ENCODE measurements at regions not wholly inside any gene's neighbourhood (a gene's known extent, or its start where the extent isn't known, plus 50 kb on each side); places are given as distances from the start of the nearest gene placed in this dataset.

GRCh38 chr15:29880341-29880740 lies 58.1 kb upstream of the TJP1 start:
- H3K27ac ChIP-seq: no peak overlapping the region
- no peak overlapping the region for H3K4me3 ChIP-seq
- H3K36me3 ChIP-seq: no peaks in the 10 kb centered on the region
- intact Hi-C loops (cut with DNase I; ENCODE audit: low total_unique reads) (no loop called here), in situ Hi-C loops (cut with MboI; ENCODE audit: low pct_ligation_motif_present in 1 of 4, low pct_unique_long_range_greater_than_20kb in 1 of 4, low sequenced_read_pairs in 3 of 4) (no loop called here)
- H3K27me3 ChIP-seq: no peaks in the 10 kb centered on the region
- H3K4me1 ChIP-seq: peaks cover 0 to 13% (median 2%) of the 10 kb centered on the region in 4 donors
- WGBS, 2 donors (ENCODE audit: low coverage in 1 of 2): 70 to 72% methylated on average over 3 of the region's 3 CpGs
- H3K9me3 ChIP-seq: no peaks in the 10 kb centered on the region
- DNase-seq: no peak
- TF ChIP-seq EP300 (IDR thresholded peaks at IDR 0.05; ENCODE audit: low read depth) (no peak), POLR2AphosphoS5 (IDR thresholded peaks at IDR 0.05) (no peak)

DNA sequence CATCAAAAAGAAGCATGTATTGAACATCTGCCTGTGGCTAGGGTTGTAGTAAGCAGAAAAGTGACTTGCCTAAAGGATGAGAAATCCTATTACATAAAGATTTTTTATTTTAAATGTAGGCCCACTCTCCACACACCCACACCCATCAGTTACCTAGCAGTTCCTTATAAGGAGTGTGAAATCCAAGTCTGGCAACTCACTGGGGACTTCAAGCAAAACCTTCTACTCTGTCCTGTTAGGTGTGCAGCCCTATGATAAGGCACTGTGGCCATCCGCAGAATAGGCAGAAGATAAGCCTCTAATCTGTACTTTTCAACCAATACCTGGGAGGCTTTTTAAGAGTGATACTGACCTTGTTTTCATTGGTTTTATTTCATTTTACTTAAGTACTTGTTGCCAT lies 52.7 kb upstream of the TJP1 start:
- Histone ChIP-seq H3K9me3 (no peaks in the 10 kb centered on the region), H3K36me3 (no peaks in the 10 kb centered on the region), H3K4me3 (no peak overlapping the region), H3K4me1 (peaks cover 0 to 7% (median 0%) of the 10 kb centered on the region in 4 donors), H3K27me3 (no peaks in the 10 kb centered on the region), H3K27ac (no peak overlapping the region)
- no peak for DNase-seq
- intact Hi-C loops (cut with DNase I; ENCODE audit: low total_unique reads) (no loop called here), in situ Hi-C loops (cut with MboI; ENCODE audit: low pct_ligation_motif_present in 1 of 4, low pct_unique_long_range_greater_than_20kb in 1 of 4, low sequenced_read_pairs in 3 of 4) (no loop called here)
- WGBS, 2 donors (ENCODE audit: low coverage in 1 of 2): 96 to 100% methylated on average over 1 of the region's 1 CpG
- no peak for TF ChIP-seq POLR2AphosphoS5 (IDR thresholded peaks at IDR 0.05)
- TF ChIP-seq POLR2A (IDR thresholded peaks at IDR 0.05): no peak
- no peak for TF ChIP-seq EP300 (IDR thresholded peaks at IDR 0.05; ENCODE audit: low read depth)
- TF ChIP-seq, protein P1, sequence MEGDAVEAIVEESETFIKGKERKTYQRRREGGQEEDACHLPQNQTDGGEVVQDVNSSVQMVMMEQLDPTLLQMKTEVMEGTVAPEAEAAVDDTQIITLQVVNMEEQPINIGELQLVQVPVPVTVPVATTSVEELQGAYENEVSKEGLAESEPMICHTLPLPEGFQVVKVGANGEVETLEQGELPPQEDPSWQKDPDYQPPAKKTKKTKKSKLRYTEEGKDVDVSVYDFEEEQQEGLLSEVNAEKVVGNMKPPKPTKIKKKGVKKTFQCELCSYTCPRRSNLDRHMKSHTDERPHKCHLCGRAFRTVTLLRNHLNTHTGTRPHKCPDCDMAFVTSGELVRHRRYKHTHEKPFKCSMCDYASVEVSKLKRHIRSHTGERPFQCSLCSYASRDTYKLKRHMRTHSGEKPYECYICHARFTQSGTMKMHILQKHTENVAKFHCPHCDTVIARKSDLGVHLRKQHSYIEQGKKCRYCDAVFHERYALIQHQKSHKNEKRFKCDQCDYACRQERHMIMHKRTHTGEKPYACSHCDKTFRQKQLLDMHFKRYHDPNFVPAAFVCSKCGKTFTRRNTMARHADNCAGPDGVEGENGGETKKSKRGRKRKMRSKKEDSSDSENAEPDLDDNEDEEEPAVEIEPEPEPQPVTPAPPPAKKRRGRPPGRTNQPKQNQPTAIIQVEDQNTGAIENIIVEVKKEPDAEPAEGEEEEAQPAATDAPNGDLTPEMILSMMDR (IDR thresholded peaks at IDR 0.05): no peak

GRCh38 chr15:29873947-29874411 lies 51.7 kb upstream of the TJP1 start:
- WGBS, 2 donors (ENCODE audit: low coverage in 1 of 2): 87 to 92% methylated on average over 3 to 9 of the region's 9 CpGs
- peaks cover 0 to 7% (median 0%) of the 10 kb centered on the region in 4 donors for H3K4me1 ChIP-seq
- no peak overlapping the region for H3K4me3 ChIP-seq
- no peak for TF ChIP-seq EP300 (IDR thresholded peaks at IDR 0.05; ENCODE audit: low read depth)
- no peak for TF ChIP-seq POLR2AphosphoS5 (IDR thresholded peaks at IDR 0.05)
- TF ChIP-seq POLR2A (IDR thresholded peaks at IDR 0.05): no peak
- TF ChIP-seq, protein P1 (IDR thresholded peaks at IDR 0.05): no peak
- H3K27me3 ChIP-seq: no peaks in the 10 kb centered on the region
- H3K27ac ChIP-seq: no peak overlapping the region
- intact Hi-C loops (cut with DNase I; ENCODE audit: low total_unique reads) (no loop called here), in situ Hi-C loops (cut with MboI; ENCODE audit: low pct_ligation_motif_present in 1 of 4, low pct_unique_long_range_greater_than_20kb in 1 of 4, low sequenced_read_pairs in 3 of 4) (no loop called here)
- H3K9me3 ChIP-seq: no peaks in the 10 kb centered on the region
- no peak for DNase-seq
- no peaks in the 10 kb centered on the region for H3K36me3 ChIP-seq

GRCh38 chr15:29873264-29873663 lies 51.0 kb upstream of the TJP1 start:
- DNase-seq: no peak
- no peaks in the 10 kb centered on the region for H3K27me3 ChIP-seq
- peaks cover 0 to 7% (median 0%) of the 10 kb centered on the region in 4 donors for H3K4me1 ChIP-seq
- in situ Hi-C loops (cut with MboI; ENCODE audit: low pct_ligation_motif_present in 1 of 4, low pct_unique_long_range_greater_than_20kb in 1 of 4, low sequenced_read_pairs in 3 of 4): no loop called here
- TF ChIP-seq, protein P1 (IDR thresholded peaks at IDR 0.05): no peak
- no peak for TF ChIP-seq POLR2AphosphoS5 (IDR thresholded peaks at IDR 0.05)
- no peak for TF ChIP-seq POLR2A (IDR thresholded peaks at IDR 0.05)
- no peak for TF ChIP-seq EP300 (IDR thresholded peaks at IDR 0.05; ENCODE audit: low read depth)
- 78 to 82% methylated on average over 3 of the region's 3 CpGs for WGBS, 2 donors (ENCODE audit: low coverage in 1 of 2)
- intact Hi-C loops (cut with DNase I; ENCODE audit: low total_unique reads): no loop called here
- H3K36me3 ChIP-seq: no peaks in the 10 kb centered on the region
- no peaks in the 10 kb centered on the region for H3K9me3 ChIP-seq
- H3K27ac ChIP-seq: no peak overlapping the region
- H3K4me3 ChIP-seq: no peak overlapping the region

GRCh38 chr15:29872716-29873115 lies 50.4 kb upstream of the TJP1 start:
- no peak for TF ChIP-seq POLR2AphosphoS5 (IDR thresholded peaks at IDR 0.05)
- no peak for TF ChIP-seq POLR2A (IDR thresholded peaks at IDR 0.05)
- TF ChIP-seq EP300 (IDR thresholded peaks at IDR 0.05; ENCODE audit: low read depth): no peak
- TF ChIP-seq, protein P1 (IDR thresholded peaks at IDR 0.05): no peak
- Histone ChIP-seq H3K36me3 (no peaks in the 10 kb centered on the region), H3K27me3 (no peaks in the 10 kb centered on the region), H3K4me1 (peaks cover 0 to 7% (median 0%) of the 10 kb centered on the region in 4 donors), H3K9me3 (no peaks in the 10 kb centered on the region), H3K4me3 (no peak overlapping the region), H3K27ac (no peak overlapping the region)
- intact Hi-C loops (cut with DNase I; ENCODE audit: low total_unique reads): no loop called here
- 96 to 100% methylated on average over 3 to 7 of the region's 7 CpGs for WGBS, 2 donors (ENCODE audit: low coverage in 1 of 2)
- no peak for DNase-seq
- in situ Hi-C loops (cut with MboI; ENCODE audit: low pct_ligation_motif_present in 1 of 4, low pct_unique_long_range_greater_than_20kb in 1 of 4, low sequenced_read_pairs in 3 of 4): no loop called here

Measured in transverse colon (tissue), 4 donors.